HG03108 (cell line): ENCODE measurements at regions not wholly inside any gene's neighbourhood (a gene's known extent, or its start where the extent isn't known, plus 50 kb on each side); places are given as distances from the start of the nearest gene placed in this dataset.

Experiments used
- ATAC-seq: cut with Tn5 transposase; IDR thresholded peaks from one replicate; pipeline ENCODE4 v1.9.1; 2021; ENCODE audit warnings: moderate library complexity; ENCODE audit not compliant: unreplicated experiment

GRCh38 chr1:106178791-106179190 lies 877.7 kb upstream of the PRMT6 start:
- ATAC-seq = no peak

GRCh38 chr1:106181866-106182265 lies 874.6 kb upstream of the PRMT6 start:
- no peak for ATAC-seq

- no peak for ATAC-seq
These were observed 871.4 kb upstream of the PRMT6 start for GRCh38 chr1:106185089-106185488.

- ATAC-seq = no peak
These were observed 866.7 kb upstream of the PRMT6 start for GRCh38 chr1:106189780-106190179.

- no peak for ATAC-seq
These were observed 862.3 kb upstream of the PRMT6 start for GRCh38 chr1:106194206-106194605.

- ATAC-seq = no peak
These were observed 855.8 kb upstream of the PRMT6 start for GRCh38 chr1:106200711-106201110.

GRCh38 chr1:106207185-106207584 lies 849.3 kb upstream of the PRMT6 start:
- no peak for ATAC-seq

GRCh38 chr1:106217765-106218164 lies 838.7 kb upstream of the PRMT6 start:
- ATAC-seq = no peak

- ATAC-seq = no peak
These were observed 834.1 kb upstream of the PRMT6 start for GRCh38 chr1:106222403-106222802.

- ATAC-seq = no peak
These were observed 833.3 kb upstream of the PRMT6 start for GRCh38 chr1:106223213-106223612.

GRCh38 chr1:106224426-106224825 lies 832.0 kb upstream of the PRMT6 start:
- no peak for ATAC-seq

- no peak for ATAC-seq
These were observed 831.1 kb upstream of the PRMT6 start for GRCh38 chr1:106225403-106225802.

GRCh38 chr1:106226550-106226949 lies 829.9 kb upstream of the PRMT6 start:
- no peak for ATAC-seq

GRCh38 chr1:106232128-106232527 lies 824.3 kb upstream of the PRMT6 start:
- ATAC-seq = no peak

GRCh38 chr1:106233511-106233910 lies 823.0 kb upstream of the PRMT6 start:
- no peak for ATAC-seq

- ATAC-seq = no peak
These were observed 807.1 kb upstream of the PRMT6 start for GRCh38 chr1:106249365-106249764.

- no peak for ATAC-seq
These were observed 806.7 kb upstream of the PRMT6 start for GRCh38 chr1:106249810-106250209.

- ATAC-seq = no peak
These were observed 801.7 kb upstream of the PRMT6 start for GRCh38 chr1:106254748-106255147.

- no peak for ATAC-seq
These were observed 789.7 kb upstream of the PRMT6 start for GRCh38 chr1:106266786-106267185.

- ATAC-seq = no peak
These were observed 788.4 kb upstream of the PRMT6 start for GRCh38 chr1:106268070-106268469.

GRCh38 chr1:106276871-106277270 lies 779.6 kb upstream of the PRMT6 start:
- no peak for ATAC-seq

GRCh38 chr1:106277786-106278185 lies 778.7 kb upstream of the PRMT6 start:
- ATAC-seq = no peak

GRCh38 chr1:106278716-106279115 lies 777.8 kb upstream of the PRMT6 start:
- no peak for ATAC-seq
